GM18507 (cell line): ENCODE measurements at regions not wholly inside any gene's neighbourhood (a gene's known extent, or its start where the extent isn't known, plus 50 kb on each side); places are given as distances from the start of the nearest gene placed in this dataset.
A peak's percentile ranks its signal among the peaks of the same experiment; 100 is the strongest.

Experiments
- DNase-seq: peaks from one replicate; pipeline ENCODE4 v3.0.0; 2011; ENCODE audit warnings: low read depth; ENCODE audit not compliant: insufficient read length; ENCODE audit errors: extremely low spot score
- FAIRE-seq: peaks from 2 replicates; lab custom pipeline; 2011; peaks lifted over from hg19 to GRCh38; lab: Jason Lieb, UNC

DNA sequence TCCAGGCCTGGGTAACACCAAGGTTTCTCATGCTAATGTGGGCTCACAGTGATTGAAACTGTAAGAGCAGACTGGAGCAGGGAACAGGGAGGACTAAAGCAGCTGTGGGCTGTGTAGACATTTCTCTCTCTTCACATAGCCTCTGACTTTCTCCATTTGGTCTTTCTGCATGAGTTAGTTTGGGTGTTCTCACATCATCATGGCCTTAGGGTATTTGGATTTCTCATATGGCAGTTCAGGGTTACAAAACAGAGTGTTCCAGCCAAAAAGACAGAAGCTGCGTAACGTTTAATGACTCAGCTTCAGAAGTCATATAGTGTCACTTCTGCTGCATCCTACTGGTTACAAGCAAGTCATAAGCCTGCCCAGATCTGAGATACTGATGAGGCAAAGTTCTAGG is 52.0 kb upstream of the OSBPL8 start:
- DNase-seq = no peak

GRCh38 chr12:76614364-76614763 is 54.8 kb upstream of the OSBPL8 start:
- DNase-seq (no peak), FAIRE-seq (no peak)

More for the DNA sequence above, 52.0 kb upstream of the OSBPL8 start:
- FAIRE-seq = no peak

GRCh38 chr12:76618031-76618430 is 58.5 kb upstream of the OSBPL8 start:
- DNase-seq (no peak), FAIRE-seq (no peak)

DNA sequence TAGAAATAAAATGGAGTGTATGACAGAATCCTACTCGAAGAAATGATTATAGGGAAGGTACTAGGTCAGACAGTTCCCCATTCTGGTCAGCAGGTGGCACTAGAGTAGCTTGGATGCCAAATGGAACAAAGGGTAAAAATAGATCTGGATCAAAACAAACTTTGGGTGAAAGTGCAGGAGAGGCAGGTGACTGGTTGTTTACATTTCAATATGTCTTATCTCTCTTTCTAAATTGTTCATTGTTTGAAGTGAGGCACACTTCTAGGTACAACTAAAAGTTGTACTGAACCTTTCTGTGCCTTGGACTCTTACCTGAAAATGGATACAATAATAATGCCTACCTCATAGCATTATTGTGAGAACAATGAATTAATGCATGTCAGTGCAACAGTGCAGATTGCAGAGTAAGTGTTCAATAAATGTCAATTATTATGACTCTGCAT is 62.0 kb upstream of the OSBPL8 start:
- DNase-seq (peak; percentile 25), FAIRE-seq (peak; percentile 87)

GRCh38 chr12:76622351-76622750 is 62.8 kb upstream of the OSBPL8 start:
- no peak for DNase-seq
- no peak for FAIRE-seq

DNA sequence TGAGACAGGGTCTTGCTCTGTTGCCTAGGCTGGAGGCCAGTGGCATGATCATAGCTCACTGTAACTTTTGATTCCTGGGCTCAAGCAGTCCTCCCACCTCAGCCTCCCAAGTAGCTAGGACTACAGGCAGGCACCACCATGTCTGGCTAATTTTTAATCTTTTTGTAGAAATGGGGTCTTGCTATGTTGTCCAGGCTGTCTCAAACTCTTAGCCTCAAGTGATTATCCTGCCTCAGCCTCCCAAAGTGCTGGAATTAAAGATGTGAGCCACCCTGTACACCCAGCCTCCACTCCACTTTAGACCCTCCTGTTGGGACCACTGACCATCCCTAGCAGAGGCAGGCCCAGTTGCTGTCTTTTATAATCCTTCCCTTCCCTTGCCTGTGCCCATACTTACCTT is 63.3 kb upstream of the OSBPL8 start:
- FAIRE-seq = no peak
- DNase-seq = no peak

DNA sequence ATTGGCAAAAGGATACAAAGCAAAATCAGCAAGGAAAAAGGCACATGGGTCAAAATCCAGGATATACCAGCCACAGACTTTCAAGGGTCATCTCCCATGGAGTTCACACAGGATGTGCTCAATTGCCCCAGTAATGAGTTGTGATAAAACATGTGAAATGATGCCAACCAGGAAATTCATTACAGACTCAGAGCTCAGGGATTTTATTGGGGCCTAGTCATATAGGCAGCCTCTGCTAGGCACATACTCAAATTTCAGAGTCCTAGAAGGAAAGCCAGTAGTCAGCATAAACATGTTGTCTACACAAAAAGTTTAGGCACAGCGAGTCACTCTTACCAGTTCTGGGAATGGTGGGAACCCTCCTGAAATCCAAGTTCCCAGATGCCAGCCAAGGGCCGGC is 64.4 kb upstream of the OSBPL8 start:
- FAIRE-seq (no peak), DNase-seq (no peak)

DNA sequence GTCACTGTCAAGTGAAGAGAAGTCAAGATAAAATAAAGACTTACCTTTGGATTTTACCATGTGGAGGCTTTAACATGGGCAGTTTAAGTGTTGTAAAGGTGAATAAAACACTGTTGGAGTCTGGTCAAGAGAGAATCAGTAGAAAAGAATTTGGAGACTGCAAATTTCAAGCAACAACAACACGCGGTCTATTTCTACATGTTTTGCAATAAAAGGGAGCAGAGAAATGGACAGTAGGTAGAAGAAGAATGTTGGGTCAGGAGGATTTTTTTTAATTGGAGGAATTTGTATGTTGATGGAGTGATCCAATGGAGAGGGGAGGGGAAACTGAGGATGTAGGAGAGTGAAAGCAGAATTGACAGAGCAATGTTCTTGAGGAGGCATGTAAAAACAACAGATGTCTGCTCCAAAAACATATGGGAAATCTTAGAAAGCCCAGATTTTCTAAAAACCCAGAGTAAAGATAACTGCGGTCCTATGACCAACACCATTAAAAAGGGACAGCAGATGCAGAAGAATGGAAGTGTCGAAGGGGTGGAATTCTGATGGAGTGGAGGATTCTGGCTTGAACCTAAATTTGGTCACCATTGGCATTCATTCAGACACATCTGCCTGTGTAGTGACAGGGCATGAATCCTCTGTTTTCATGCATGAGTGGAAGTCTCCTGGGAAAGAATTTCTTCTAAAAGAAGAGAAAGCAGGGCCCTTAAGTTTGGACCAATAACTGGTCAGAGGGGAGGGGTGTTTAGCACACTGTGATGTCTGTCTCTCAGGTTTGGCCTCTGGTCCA is 68.0 kb upstream of the OSBPL8 start:
- no peak for DNase-seq
- no peak for FAIRE-seq

GRCh38 chr12:76628745-76629144 is 69.2 kb upstream of the OSBPL8 start:
- DNase-seq = no peak
- FAIRE-seq = no peak

- no peak for FAIRE-seq
- DNase-seq = no peak
These were observed 72.2 kb upstream of the OSBPL8 start for GRCh38 chr12:76631741-76632140.

DNA sequence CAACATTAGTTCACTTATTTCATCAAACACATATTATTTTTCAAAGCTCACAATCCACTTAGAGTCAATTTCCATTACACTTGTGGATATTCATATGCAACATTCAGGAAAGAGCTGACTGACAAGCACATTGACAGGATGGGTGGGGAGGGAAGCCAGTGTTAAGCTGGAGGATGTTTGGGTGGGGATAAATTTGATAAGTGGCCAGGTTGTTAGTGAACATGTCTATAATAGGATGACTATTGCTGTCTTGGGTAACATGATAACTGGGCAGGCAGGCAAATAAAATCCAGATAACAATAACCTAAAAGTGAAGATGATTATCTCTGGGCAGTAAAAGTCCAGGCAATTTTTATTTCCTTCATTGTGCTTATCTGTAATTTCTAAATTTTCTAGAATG is 73.8 kb upstream of the OSBPL8 start:
- DNase-seq = no peak
- FAIRE-seq = no peak

DNA sequence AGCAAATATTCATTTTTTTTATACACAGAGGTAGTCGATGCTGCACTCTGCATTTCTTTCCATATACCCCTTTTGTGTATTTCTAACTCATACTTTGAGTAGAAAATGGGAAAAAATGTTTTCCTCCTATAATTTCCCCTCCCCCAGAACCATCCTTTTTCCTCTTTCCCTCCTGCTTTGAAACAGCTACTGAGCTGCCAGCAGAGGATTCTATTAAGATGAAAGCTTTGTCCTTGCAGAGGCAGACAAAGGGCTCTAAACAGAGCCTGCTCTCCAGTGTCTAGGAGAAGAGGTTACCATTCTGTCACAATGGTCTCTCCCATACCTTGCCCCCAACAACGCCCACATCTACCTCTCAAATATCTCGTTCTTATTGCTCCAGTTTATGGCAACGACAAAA is 74.6 kb upstream of the OSBPL8 start:
- DNase-seq (no peak), FAIRE-seq (no peak)

- DNase-seq = no peak
- FAIRE-seq = no peak
These were observed 76.6 kb upstream of the OSBPL8 start for GRCh38 chr12:76636121-76636692.

DNA sequence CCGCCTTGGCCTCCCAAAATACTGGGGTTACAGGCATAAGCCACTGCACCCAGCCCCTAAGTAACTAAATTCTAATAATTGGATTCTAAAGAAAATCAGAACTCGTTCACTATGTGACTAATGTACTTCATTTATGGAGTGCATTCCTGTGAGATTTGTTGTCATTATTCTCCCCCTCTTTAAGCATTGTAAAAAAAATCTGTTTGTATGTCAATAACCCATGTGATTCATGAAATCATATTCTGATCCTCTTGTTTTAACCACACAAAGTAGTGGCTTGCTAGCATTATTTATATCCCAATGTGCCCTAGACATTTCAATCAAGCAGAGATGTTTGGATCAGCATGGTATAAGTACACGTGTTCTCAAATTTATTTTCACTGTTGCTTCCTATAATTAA is 78.2 kb upstream of the OSBPL8 start:
- DNase-seq = no peak
- FAIRE-seq = no peak

GRCh38 chr12:76639646-76640045 is 80.1 kb upstream of the OSBPL8 start:
- FAIRE-seq = no peak

GRCh38 chr12:76641073-76641472 is 81.5 kb upstream of the OSBPL8 start:
- no peak for FAIRE-seq
- no peak for DNase-seq

More at GRCh38 chr12:76639646-76640045, 80.1 kb upstream of the OSBPL8 start:
- no peak for DNase-seq

- no peak for FAIRE-seq
- DNase-seq = no peak
These were observed 82.4 kb upstream of the OSBPL8 start for GRCh38 chr12:76641961-76642360.

- DNase-seq (no peak), FAIRE-seq (no peak)
These were observed 83.9 kb upstream of the OSBPL8 start for GRCh38 chr12:76643438-76643837.

- no peak for FAIRE-seq
These were observed 85.4 kb upstream of the OSBPL8 start for GRCh38 chr12:76644950-76645349.

GRCh38 chr12:76645934-76646333 is 86.4 kb upstream of the OSBPL8 start:
- FAIRE-seq (no peak), DNase-seq (no peak)

More at GRCh38 chr12:76644950-76645349, 85.4 kb upstream of the OSBPL8 start:
- no peak for DNase-seq

- FAIRE-seq = no peak
- DNase-seq = no peak
These were observed 86.8 kb upstream of the OSBPL8 start for GRCh38 chr12:76646366-76646765.
